Neuron (in vitro differentiated cells): ENCODE measurements at regions not wholly inside any gene's neighbourhood (a gene's known extent, or its start where the extent isn't known, plus 50 kb on each side); places are given as distances from the start of the nearest gene placed in this dataset.
"Not testable (repeated sequence)": the region's sequence is repeated elsewhere in the genome, so short reads cannot be mapped to it uniquely, and the experiment has no call there.

Source experiments
- H2AFZ ChIP-seq: one replicate; pipeline ENCODE4 v1.6.1; 2013; ENCODE audit warnings: low read depth, mild to moderate bottlenecking, inconsistent platforms, low read length, moderate library complexity
- H3K27me3 ChIP-seq: one replicate; pipeline ENCODE4 v1.6.1; 2013; ENCODE audit warnings: low read length; ENCODE audit not compliant: insufficient read depth
- H3K36me3 ChIP-seq: one replicate; pipeline ENCODE4 v1.6.1; 2013; ENCODE audit warnings: low read length; ENCODE audit not compliant: insufficient read depth
- H3K4me1 ChIP-seq: one replicate; pipeline ENCODE4 v1.6.1; 2013; ENCODE audit warnings: low read length; ENCODE audit not compliant: insufficient read depth
- H3K4me3 ChIP-seq: 2 replicates; pipeline ENCODE4 v1.5.1; 2013; ENCODE audit warnings: mild to moderate bottlenecking, low read length, moderate library complexity
- H3K9me3 ChIP-seq: one replicate; pipeline ENCODE4 v1.6.1; 2013; ENCODE audit warnings: low read length

DNA sequence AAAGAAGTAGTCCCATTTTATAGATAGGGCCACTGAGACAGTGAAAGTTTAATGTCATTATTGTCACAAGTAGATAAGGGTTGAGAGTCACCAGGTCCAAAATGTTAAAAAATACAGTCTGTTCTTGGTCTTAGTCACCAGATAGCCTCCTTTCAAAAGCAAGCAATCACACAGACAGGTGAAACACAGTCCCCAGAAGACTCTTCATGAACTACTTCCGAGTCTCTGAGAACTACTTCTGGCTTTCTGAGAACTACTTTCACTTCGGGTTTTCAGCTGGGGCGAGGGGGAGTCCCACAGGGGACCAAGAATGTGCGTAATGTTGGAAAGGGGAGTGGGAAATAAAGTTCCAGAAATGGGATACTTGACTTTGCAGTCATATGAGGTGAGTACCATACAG lies 143.2 kb downstream of the HHIPL2 start:
- Histone ChIP-seq H3K36me3 (no peaks in the 10 kb centered on the region), H3K9me3 (no peaks in the 10 kb centered on the region), H3K27me3 (no peaks in the 10 kb centered on the region), H2AFZ (no peak overlapping the region), H3K4me1 (no peaks in the 10 kb centered on the region), H3K4me3 (no peak overlapping the region)

- Histone ChIP-seq H3K9me3 (no peaks in the 10 kb centered on the region), H2AFZ (no peak overlapping the region), H3K36me3 (no peaks in the 10 kb centered on the region), H3K27me3 (no peaks in the 10 kb centered on the region), H3K4me3 (no peak overlapping the region), H3K4me1 (no peaks in the 10 kb centered on the region)
These were observed 148.7 kb downstream of the HHIPL2 start for GRCh38 chr1:222399197-222399596.

- Histone ChIP-seq H3K9me3 (no peaks in the 10 kb centered on the region), H3K36me3 (no peaks in the 10 kb centered on the region), H3K4me3 (no peak overlapping the region), H3K27me3 (no peaks in the 10 kb centered on the region), H2AFZ (no peak overlapping the region), H3K4me1 (no peaks in the 10 kb centered on the region)
These were observed 153.7 kb downstream of the HHIPL2 start for GRCh38 chr1:222394224-222394623.

DNA sequence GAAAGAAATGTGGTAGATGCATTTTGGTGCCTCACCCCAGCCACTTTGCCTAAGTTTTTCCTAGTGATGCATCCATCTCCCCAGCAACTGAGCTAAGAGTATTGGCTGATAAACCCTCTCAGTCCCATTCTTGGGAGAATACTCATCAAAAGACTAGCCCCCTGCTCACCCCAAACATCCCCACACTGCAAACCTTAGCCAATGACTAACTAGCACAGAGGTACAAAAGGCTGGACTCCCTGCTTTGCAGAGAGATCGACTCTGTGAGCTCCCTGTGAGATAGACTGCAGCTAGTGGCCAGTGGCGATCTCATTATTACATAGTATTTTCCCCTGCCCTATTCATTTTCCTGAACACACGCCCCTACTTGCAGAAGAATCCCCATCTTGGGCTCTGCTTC lies 155.3 kb downstream of the HHIPL2 start:
- no peak overlapping the region for H3K4me3 ChIP-seq
- no peaks in the 10 kb centered on the region for H3K27me3 ChIP-seq
- no peak overlapping the region for H2AFZ ChIP-seq

DNA sequence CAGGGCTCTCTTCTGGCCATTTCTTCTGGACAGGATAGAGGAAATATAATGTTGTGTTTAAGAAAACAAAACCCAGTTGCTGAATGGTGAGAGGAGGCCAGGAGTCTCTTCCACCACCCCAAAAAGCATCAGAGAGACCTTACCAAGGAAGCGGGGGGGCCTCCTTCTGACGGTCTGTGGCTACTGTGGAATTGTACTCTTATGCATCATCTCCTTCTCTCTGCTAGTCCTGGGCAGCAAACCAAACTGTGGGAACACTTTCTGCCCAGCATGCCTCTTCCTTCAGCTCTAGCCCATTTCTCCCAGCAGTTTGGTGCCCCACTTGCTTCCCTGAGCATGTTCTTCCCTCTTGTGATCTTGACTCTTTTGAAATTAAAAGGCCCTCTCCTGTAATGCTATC lies 157.7 kb downstream of the HHIPL2 start:
- Histone ChIP-seq H2AFZ (no peak overlapping the region), H3K4me3 (no peak overlapping the region), H3K36me3 (no peaks in the 10 kb centered on the region), H3K9me3 (no peaks in the 10 kb centered on the region), H3K4me1 (no peaks in the 10 kb centered on the region), H3K27me3 (no peaks in the 10 kb centered on the region)

More for the DNA sequence above, 155.3 kb downstream of the HHIPL2 start:
- H3K4me1 ChIP-seq: no peaks in the 10 kb centered on the region
- no peaks in the 10 kb centered on the region for H3K9me3 ChIP-seq
- no peaks in the 10 kb centered on the region for H3K36me3 ChIP-seq

GRCh38 chr1:222387007-222387814 lies 160.7 kb downstream of the HHIPL2 start:
- no peaks in the 10 kb centered on the region for H3K4me1 ChIP-seq
- H3K27me3 ChIP-seq: no peaks in the 10 kb centered on the region
- no peaks in the 10 kb centered on the region for H3K36me3 ChIP-seq
- H3K9me3 ChIP-seq: no peaks in the 10 kb centered on the region
- H2AFZ ChIP-seq: no peak overlapping the region
- H3K4me3 ChIP-seq: no peak overlapping the region

- H3K4me3 ChIP-seq: no peak overlapping the region
- H3K27me3 ChIP-seq: no peaks in the 10 kb centered on the region
- no peaks in the 10 kb centered on the region for H3K9me3 ChIP-seq
- no peaks in the 10 kb centered on the region for H3K36me3 ChIP-seq
- no peak overlapping the region for H2AFZ ChIP-seq
- H3K4me1 ChIP-seq: no peaks in the 10 kb centered on the region
These were observed 161.9 kb downstream of the HHIPL2 start for GRCh38 chr1:222385955-222386354.

DNA sequence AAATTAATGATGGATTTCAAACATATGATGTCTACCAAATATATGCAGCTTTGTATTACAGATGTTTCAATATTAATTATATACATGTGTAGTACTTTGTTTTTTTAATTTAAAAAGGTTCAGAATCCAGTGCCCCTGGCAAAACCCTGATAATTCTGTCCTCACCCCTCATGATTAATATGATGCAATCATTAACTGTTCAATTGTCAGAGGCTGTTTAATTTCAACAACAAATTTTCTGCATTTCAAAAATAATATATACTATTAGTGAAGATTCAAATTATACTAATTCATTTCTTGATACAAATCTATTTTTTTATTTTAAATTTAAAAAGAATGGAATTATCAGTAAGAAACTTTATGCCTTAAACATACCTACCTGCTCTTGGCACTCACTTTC lies 162.6 kb downstream of the HHIPL2 start:
- H3K4me3 ChIP-seq: no peak overlapping the region
- H3K36me3 ChIP-seq: no peaks in the 10 kb centered on the region
- no peaks in the 10 kb centered on the region for H3K27me3 ChIP-seq
- H2AFZ ChIP-seq: no peak overlapping the region
- no peaks in the 10 kb centered on the region for H3K9me3 ChIP-seq
- no peaks in the 10 kb centered on the region for H3K4me1 ChIP-seq

GRCh38 chr1:222384531-222384930 lies 163.4 kb downstream of the HHIPL2 start:
- no peak overlapping the region for H2AFZ ChIP-seq
- H3K36me3 ChIP-seq: no peaks in the 10 kb centered on the region
- H3K27me3 ChIP-seq: no peaks in the 10 kb centered on the region
- no peaks in the 10 kb centered on the region for H3K9me3 ChIP-seq
- no peaks in the 10 kb centered on the region for H3K4me1 ChIP-seq
- no peak overlapping the region for H3K4me3 ChIP-seq

DNA sequence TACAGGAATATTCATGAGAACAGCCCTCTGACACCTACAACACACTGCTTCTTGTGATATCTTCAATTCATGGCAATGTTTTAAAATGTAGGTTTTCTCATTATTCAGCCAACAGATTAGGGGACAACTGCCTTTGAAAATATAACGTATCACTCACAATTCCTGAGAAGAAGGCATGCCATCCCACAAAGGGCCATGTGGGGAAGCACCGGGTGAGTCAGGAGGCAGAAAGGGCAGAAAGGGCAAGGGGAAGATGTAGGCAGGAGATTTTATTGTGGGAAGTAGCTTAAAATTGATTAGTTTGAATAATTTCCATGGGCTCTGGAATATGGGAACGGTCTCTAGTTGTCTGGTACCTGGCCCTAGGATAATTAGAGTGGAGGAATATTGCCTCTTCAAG lies 165.7 kb downstream of the HHIPL2 start:
- Histone ChIP-seq H3K36me3 (no peaks in the 10 kb centered on the region), H2AFZ (no peak overlapping the region), H3K4me3 (no peak overlapping the region), H3K9me3 (no peaks in the 10 kb centered on the region), H3K4me1 (no peaks in the 10 kb centered on the region), H3K27me3 (no peaks in the 10 kb centered on the region)

- Histone ChIP-seq H3K27me3 (no peaks in the 10 kb centered on the region), H3K36me3 (no peaks in the 10 kb centered on the region), H3K4me1 (no peaks in the 10 kb centered on the region), H2AFZ (no peak overlapping the region), H3K4me3 (no peak overlapping the region), H3K9me3 (no peaks in the 10 kb centered on the region)
These were observed 170.3 kb downstream of the HHIPL2 start for GRCh38 chr1:222377428-222378088.

DNA sequence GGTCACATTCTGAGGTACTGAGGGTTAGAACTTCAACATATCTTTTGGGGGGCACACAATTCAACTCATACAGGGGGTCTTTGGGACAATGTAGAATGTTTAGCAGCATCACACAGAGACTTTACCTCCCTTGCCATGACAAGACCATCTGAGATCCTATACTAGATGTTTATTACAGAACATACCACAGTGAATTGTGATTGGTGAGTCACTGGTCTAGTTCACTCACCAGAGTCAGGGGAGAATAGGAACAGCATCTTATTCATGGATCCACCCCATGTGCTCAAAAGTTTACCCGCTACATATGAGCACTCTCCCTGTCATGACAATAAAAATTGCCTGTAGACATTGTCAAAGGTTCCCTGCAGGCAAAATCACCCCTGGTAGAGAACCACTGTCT lies 171.1 kb downstream of the HHIPL2 start:
- H3K4me1 ChIP-seq, H3K9me3 ChIP-seq, H3K4me3 ChIP-seq, H3K36me3 ChIP-seq, H3K27me3 ChIP-seq, H2AFZ ChIP-seq: not testable (repeated sequence)

DNA sequence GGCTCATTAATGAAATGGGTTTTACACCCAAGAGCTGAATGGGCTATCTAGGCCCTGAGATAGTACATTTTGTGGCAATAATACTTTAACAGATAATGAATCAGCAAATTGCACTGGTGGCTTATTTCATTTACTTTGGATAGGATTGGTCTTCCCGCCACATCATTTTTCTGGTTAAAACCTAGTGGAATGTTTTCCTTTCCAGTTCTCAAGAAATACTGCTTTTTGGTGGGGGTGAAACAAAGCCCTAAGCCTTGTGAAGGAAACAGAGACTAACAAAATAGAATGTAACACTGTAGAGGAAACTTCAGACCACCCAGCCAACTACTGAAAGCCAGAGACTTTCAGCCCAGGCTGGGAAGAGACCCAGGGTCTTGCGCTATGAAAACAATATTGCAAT lies 172.2 kb downstream of the HHIPL2 start:
- Histone ChIP-seq H3K4me1 (no peaks in the 10 kb centered on the region), H3K4me3 (no peak overlapping the region), H3K27me3 (no peaks in the 10 kb centered on the region), H3K9me3 (no peaks in the 10 kb centered on the region), H2AFZ (no peak overlapping the region), H3K36me3 (no peaks in the 10 kb centered on the region)
